Bone marrow (tissue), 2 donors: ENCODE measurements at regions not wholly inside any gene's neighbourhood (a gene's known extent, or its start where the extent isn't known, plus 50 kb on each side); places are given as distances from the start of the nearest gene placed in this dataset.

ENCODE experiments used
- DNase-seq, 2 donors: peaks; one replicate each; lab custom pipeline; 2025; lab: John Stamatoyannopoulos, UW

GRCh38 chr1:175826705-175827104 is 83.3 kb upstream of the TNR start:
- DNase-seq, result no peak

GRCh38 chr1:175824079-175824478 is 80.7 kb upstream of the TNR start:
- DNase-seq, result no peak

DNA sequence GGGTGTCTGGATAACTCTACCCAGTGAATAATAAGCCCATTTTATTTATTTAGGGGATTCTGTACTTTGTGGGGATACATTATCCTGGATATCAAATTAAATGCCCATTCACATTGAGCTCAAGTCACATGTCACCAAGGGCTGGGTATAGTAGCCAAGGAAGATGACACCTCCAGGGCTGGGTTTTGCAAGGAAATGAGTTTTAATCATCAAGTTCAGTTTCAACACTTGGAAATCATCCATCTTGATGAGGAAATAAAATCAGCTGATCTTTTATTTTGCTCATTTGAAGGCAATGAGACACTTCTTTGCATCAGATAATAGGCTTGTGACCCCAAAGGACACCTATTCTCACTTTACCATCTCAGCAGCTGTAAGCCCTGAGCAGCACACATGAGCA is 80.0 kb upstream of the TNR start:
- no peak for DNase-seq

- DNase-seq, result no peak
Observed at GRCh38 chr1:175822580-175822979, 79.2 kb upstream of the TNR start.

- DNase-seq, result no peak
Observed at GRCh38 chr1:175820456-175821025, 77.1 kb upstream of the TNR start.

- no peak for DNase-seq
Observed at GRCh38 chr1:175818929-175819328, 75.5 kb upstream of the TNR start.

DNA sequence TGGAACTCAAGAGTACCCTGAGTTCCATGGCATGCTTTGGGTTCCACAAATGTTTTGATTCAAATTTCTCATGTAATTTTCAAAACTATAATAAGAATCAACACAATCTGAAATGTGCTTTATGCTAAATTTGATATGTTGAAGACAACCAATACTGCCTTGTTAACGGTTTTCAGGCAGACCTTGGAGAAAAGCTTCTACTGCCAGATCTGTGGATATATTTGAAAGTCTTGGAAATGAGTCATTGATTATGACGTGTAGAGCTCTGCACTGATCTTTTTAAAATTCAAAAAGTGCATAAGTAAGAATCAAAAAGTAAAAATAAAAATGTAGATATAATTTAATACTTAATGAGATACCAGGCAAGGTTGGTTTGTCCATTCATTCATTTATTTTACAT is 74.0 kb upstream of the TNR start:
- no peak for DNase-seq

DNA sequence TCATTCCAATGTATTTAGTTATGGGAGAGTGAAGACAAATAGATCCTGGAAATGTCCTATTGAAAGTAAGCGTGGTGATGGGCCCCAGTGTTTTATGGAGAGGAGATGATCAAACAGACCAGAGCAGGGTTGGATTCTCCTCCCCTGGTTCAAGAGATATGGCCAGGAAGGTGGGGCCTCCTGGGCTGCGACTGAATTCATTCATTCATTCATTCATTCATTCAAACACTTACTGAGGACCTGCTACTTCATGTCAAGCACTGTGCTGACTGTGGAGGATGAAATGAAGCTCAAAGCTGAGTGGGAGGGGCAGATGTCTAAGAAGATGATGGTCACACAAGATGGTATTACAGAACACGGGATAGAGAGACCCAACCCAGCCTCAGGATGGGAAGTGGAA is 71.5 kb upstream of the TNR start:
- no peak for DNase-seq

- DNase-seq, result no peak
Observed at GRCh38 chr1:175812936-175813335, 69.5 kb upstream of the TNR start.

GRCh38 chr1:175810305-175810704 is 66.9 kb upstream of the TNR start:
- no peak for DNase-seq

- DNase-seq, result no peak
Observed at GRCh38 chr1:175808999-175809398, 65.6 kb upstream of the TNR start.

- DNase-seq, result no peak
Observed at GRCh38 chr1:175808573-175808972, 65.2 kb upstream of the TNR start.

DNA sequence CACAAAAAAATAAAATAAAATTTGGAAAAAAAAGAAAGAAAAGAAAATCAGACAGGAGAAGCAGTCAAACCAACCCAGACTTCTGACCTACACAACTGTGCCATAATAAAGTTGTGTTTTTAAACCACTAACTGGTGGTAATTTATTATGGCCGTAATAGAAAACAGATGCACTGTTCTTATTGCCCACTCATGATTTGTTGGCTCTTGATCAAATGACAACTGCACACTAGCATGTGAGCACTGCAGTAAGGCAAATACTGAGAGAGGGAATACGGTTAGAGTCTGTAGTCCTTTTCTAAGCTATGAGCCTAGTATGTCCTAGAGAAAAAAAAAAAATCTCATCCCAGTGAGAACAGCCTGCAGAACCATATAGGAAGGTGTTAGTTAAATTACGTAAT is 61.2 kb upstream of the TNR start:
- no peak for DNase-seq

GRCh38 chr1:175803413-175803812 is 60.0 kb upstream of the TNR start:
- DNase-seq, result no peak

GRCh38 chr1:175802407-175803123 is 59.2 kb upstream of the TNR start:
- no peak for DNase-seq

- no peak for DNase-seq
Observed at GRCh38 chr1:175801979-175802378, 58.6 kb upstream of the TNR start.

- DNase-seq, result no peak
Observed at GRCh38 chr1:175797576-175797975, 54.2 kb upstream of the TNR start.

DNA sequence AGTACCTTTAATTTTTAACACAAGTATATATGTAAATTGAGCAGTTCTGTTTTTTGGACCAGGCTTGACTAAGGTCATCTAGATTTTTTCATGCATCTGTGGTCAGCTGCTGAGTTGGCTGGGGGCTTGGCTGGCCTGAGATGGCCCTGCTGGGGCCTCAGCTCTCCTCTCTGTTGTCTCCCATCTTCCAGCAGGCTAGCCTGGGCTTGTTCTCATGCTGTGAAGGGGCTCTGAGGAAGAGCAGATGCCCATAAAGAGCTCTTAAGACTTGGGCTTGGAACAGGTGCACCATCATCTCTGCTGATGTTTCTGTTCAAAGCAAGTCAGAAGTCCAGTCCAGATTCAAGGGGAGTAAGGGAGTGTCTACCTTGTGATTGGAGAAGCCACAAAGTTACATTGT is 51.2 kb upstream of the TNR start:
- DNase-seq, result no peak

GRCh38 chr1:175793617-175794016 is 50.2 kb upstream of the TNR start:
- DNase-seq, result no peak
